Fibroblast of the conjunctiva (primary cell): ENCODE measurements at regions not wholly inside any gene's neighbourhood (a gene's known extent, or its start where the extent isn't known, plus 50 kb on each side); places are given as distances from the start of the nearest gene placed in this dataset.

Source experiments
- DNase-seq: peaks from one replicate; pipeline ENCODE4 v3.0.0-alpha.2; 2010; ENCODE audit warnings: low read depth

DNA sequence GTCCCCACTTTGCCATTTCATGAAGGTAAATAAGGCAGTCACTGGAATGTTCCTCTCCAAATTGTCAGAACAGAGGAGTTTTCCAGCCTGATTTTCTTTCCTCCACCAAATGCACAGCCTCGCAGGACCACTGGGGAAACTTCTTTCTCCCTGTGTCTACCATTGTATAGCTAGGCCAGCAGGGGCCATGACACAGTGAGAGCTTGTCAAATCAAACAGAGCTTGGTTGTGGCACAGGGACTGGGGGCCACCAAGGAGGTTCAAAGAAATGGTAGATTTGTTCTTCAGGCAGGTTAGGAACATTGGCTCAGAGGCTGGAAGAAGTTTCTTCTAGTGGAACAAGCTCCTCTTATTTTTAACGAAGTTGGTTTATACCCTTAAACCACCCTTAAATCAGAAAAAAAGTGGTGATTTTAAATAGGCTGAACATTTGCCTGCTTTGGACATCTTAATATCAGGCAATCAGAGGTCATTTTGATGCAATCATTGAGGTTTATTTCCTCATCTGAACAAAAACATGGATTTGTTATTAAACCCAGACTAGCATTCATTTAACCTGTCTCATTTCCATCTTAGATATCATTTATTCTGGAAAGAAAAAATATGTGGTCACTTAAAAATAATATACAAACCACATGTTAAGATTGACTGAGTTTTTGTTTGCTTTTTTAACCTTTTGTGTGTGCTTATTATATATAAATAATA is 105.6 kb downstream of the GTPBP8 start:
- peak; percentile 10 for DNase-seq

DNA sequence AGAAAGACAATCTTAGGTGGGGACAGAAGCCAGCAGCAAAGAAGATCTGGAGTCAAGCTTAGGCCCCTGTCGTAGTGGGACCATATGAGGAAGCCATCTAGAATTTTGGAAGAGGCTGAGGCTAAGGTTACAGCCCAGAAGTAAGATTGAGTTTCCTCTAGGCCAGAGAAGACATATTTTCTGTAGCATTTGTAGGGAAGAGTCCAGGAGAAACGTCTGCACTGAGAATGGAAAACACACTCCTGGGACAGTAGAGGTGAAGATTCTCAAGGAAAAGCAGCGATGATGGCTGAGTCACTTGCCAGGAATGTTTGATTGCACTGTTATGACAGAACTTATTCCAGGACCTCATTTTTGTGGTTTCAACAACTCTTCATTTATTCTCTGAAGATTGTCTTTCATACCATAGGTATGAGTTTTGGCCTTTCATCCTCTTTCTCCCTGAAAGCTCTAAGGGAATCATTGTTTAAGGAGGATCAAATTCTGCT is 107.2 kb downstream of the GTPBP8 start:
- DNase-seq, result peak; percentile 21

DNA sequence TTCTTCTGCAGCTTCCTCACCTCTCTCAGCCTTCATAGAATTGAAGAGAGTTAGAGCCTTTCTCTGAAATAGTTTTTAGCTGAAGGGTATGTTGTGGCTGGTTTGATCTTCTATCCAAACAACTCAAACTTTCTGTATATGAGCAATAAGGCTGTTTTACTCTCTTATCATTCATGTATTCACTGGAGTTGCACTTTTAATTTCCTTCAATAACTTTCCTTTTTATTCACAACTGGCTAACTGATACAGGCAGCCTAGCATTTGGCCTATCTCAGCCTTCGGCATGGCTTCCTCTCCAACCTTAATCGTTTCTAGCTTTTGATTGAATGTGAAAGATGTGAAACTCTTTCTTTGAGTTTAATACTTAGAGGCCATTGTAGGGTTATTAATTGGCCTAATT is 109.3 kb downstream of the GTPBP8 start:
- no peak for DNase-seq

GRCh38 chr3:113103588-113103987 is 107.8 kb upstream of the BOC start:
- no peak for DNase-seq

DNA sequence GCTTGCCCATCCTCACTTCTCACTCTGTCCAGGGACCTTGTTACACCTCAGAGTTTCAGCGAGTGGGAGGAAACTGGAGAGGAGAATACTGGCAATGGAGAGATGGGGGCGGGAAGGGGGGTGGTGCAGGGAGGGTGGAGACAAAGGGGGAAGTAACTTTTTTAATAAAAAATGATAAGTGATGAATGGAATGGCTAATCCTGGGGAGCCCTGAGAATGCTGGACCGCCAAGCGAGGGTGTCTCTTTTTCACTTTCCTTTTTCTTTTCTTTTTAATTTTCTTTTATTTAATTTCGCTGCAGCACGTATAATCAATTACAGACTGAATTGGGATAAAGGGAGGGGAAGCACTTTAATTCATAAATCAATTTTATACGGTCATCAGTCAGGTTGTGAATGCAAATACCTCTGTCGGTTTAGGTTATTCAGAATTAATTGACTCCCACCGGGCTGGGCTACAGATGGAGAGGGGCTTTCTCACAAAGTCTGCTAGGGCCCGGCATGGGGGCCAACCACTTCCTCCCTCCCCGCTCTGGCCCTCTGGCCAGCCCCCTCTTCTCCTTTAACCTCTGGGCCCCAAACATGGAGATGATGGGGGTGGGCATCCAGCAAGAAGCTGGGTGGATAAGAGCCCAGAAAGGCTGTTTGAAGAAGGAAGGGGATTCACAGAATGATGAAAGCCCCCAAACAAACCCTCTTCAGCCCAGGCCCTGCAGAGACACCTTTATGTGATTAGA is 106.8 kb upstream of the BOC start:
- DNase-seq, result no peak

- no peak for DNase-seq
These were observed 106.3 kb upstream of the BOC start for GRCh38 chr3:113105093-113105449.

DNA sequence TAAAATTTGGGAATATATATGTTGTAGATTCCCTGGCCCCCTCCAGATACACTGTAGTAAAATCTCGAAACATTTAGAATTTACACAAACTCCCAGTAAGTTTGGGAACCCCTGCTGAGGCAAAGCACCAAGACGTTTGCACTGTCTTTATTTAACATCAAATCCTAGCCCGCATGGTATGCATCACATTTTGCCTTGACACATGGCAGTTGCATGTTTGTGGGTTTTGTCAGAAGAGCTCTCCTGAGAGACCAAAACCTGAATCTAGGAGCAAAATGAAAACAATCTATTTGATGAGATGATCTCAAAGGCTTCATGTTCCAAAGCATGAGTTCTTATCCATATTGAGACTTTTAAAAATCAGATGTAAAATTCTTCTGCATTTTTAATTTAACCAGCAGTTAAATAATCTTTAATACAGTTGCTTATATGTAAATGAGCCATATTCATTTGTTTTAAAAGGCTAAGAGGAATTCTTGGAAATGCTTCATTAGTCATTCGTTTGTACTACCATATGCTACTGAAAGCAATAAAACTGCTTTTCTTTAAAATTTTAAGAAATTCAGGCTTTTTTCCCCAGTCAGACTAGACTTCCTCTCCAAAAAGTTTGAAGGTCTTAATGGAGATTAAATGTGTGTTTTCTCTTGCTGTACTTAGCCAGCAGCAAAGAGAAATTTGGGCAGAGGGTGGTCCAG is 105.2 kb upstream of the BOC start:
- no peak for DNase-seq

DNA sequence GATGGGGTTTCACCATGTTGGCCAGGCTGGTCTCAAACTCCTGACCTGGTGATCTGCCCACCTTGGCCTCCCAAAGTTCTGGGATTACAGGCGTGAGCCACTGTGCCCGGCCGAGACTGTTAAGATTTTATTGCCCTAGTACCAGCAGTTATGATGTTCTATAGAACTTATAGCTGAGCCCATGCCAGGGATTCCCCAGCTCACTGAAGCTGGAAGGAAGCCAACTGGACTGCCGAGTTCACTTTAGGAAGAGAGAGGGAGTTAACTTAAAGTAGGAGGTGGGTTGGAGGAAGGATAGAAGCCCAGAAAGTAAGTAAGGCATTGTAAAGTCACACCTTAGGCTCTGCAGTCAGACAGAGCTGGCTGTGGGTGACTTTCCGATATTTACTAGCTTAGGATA is 101.1 kb upstream of the BOC start:
- no peak for DNase-seq

GRCh38 chr3:113111011-113111707 is 100.2 kb upstream of the BOC start:
- no peak for DNase-seq

- no peak for DNase-seq
These were observed 98.0 kb upstream of the BOC start for GRCh38 chr3:113113361-113113760.

DNA sequence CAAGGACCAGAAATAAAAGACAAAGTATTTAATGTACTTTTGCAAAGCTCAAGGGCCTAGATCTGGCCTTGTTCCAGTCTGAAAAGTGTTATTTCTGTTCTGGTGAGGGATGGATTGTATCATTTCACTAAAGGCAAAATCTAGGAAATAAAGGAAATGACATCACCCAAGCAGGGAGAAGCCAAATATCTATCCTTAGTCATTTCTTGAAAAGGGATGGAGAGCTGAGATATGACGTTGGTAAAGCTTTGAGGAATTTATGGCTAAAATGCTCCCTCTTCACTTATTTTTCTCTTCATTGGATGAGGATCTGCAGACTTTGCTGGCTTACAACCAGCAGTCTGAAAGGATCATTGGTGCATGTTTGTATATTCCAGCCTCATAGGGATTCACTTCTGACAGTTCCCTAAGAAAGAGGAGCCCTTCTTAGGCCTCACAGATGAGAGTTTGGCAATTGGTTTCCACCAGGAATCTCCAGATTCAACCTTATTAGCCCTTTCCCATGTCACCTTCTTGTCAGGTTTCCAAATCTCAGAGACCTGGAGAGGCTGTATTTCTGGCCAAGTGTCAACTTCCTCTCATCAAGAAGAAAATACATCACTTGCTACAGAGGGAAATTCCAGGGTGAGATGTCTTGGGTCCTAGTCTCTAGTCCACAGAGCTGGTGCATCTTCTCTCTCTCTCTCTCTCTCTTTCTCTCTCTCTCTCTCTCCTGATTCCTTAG is 93.7 kb upstream of the BOC start:
- DNase-seq, result peak; percentile 9

DNA sequence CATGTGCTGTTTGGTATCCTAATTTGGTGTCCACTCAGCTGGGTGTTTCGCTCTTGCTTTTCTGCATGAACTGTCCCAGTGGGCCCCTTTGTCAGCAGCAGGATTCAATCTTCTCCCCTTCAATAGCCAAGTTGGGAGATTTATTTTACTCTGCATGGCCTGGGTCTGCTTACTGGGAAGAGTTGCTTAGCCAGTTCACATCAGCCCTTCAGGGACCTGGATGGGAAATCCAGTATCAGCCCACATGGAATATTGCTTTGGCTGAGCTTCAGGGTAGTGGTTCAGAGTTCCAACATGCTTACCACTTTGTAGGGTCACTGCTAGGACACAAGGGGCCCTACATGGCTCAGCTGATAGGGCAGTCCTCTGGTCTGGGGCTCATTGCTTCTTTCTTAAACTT is 93.0 kb upstream of the BOC start:
- no peak for DNase-seq

- DNase-seq, result no peak
These were observed 87.0 kb upstream of the BOC start for GRCh38 chr3:113124256-113124830.

DNA sequence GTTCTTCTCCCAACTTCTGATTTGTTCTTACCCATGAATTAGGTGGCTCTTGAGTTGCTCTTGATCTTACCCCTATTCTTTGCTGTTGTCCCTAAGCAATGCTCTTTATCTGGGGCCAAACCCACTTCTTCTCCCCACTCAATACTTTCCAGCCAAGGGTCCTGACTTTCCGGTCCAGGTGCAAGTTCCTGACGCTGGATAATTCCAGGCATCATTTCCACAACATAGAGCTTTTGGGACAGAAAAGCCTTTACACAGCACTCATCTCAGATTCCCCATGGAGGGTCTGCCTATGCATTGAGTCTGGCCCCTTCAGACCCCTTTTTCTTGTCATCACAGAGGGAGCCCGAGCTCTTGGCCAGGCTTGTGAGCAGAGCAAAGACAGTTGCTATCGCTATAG is 85.4 kb upstream of the BOC start:
- DNase-seq, result no peak

GRCh38 chr3:113128386-113129015 is 82.9 kb upstream of the BOC start:
- DNase-seq, result no peak

GRCh38 chr3:113129168-113129567 is 82.2 kb upstream of the BOC start:
- DNase-seq, result no peak

GRCh38 chr3:113132571-113132996 is 78.8 kb upstream of the BOC start:
- DNase-seq, result no peak

DNA sequence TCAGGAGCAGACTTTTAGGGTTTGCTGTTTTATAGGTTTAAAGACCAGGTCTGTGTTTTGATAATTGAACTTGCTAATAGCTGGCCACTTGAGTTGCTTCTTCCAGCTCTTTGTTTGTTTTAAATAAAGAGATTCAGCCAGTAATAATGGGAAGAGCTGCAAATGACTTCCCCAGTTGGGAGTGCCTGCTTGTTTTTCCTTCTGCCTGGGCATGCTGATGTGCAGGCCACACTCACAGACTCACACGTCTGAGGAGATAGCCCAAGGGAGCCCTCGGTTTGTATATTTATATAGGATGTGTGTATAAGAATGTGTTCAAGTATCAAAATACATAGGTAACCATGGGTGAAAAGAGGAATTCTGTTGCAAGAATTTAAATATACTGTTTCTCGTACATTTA is 78.2 kb upstream of the BOC start:
- no peak for DNase-seq

DNA sequence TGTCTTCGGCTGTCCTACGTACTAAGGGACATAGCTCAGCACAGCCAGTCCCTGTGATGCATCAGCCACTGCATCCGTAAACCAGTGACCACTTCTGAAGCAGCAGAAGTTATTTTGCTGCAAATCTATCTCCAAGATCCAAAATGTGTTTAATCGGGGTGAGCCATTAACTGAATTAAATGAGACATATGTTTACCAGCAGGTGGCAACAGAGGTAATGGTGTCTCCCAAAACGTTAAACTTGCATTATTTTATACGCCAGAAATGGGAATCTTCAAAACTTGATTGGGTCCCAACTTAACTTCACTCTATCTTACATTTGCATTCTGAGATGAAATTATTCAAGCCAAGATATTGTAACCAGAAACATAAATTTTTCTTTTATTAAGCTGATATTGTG is 75.3 kb upstream of the BOC start:
- DNase-seq, result peak; percentile 28

- no peak for DNase-seq
These were observed 74.8 kb upstream of the BOC start for GRCh38 chr3:113136544-113136943.
